Effector memory CD4-positive, alpha-beta T cell (primary cell): ENCODE measurements at regions not wholly inside any gene's neighbourhood (a gene's known extent, or its start where the extent isn't known, plus 50 kb on each side); places are given as distances from the start of the nearest gene placed in this dataset.

Experiments
- DNase-seq, 3 donors: peaks; one replicate each; pipeline ENCODE4 v3.0.0-alpha.2; 2020
- H3K27ac ChIP-seq: 2 replicates; pipeline ENCODE4 v1.7.0; 2013; ENCODE audit warnings: mild to moderate bottlenecking, low read length, moderate library complexity; ENCODE audit not compliant: insufficient read depth, poor library complexity, severe bottlenecking
- H3K27me3 ChIP-seq: replicated peaks from 2 replicates; pipeline ENCODE4 v1.7.0; 2013; ENCODE audit warnings: mild to moderate bottlenecking, low read length; ENCODE audit not compliant: insufficient read depth, control insufficient read depth, poor library complexity, severe bottlenecking
- H3K36me3 ChIP-seq: 2 replicates; pipeline ENCODE4 v1.7.0; 2013; ENCODE audit warnings: mild to moderate bottlenecking, low read length, moderate library complexity; ENCODE audit not compliant: control insufficient read depth, insufficient read depth
- H3K4me1 ChIP-seq: 2 replicates; pipeline ENCODE4 v1.7.0; 2013; ENCODE audit warnings: low read length, mild to moderate bottlenecking; ENCODE audit not compliant: control insufficient read depth, insufficient read depth, poor library complexity, severe bottlenecking
- H3K4me3 ChIP-seq: 2 replicates; pipeline ENCODE4 v1.7.0; 2013; ENCODE audit warnings: low read length, low read depth, mild to moderate bottlenecking; ENCODE audit not compliant: insufficient read depth, poor library complexity, severe bottlenecking
- H3K9me3 ChIP-seq: 2 replicates; pipeline ENCODE4 v1.7.0; 2013; ENCODE audit warnings: mild to moderate bottlenecking, low read length, moderate library complexity; ENCODE audit not compliant: control insufficient read depth

DNA sequence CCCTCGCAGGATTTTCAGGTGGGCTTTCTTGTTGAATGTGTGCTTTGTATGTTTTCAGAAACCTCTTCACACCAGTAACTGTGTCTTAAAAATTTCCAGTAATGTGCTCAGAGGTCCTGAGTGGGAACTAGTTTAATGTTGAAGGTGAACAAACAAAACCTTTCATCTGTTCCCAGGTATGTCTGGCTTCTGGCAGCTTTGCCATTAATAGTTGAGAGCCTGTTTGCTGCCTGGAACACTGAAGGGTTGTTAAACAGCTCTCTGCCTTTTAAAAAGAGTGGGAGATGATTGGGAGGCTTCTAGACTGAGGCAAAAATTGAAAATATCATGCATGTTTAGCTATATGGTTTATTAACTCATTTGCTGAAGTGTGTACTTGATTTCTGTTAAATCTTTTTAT lies 161.2 kb upstream of the AGTR2 start:
- no peak for DNase-seq
- no peaks in the 10 kb centered on the region for H3K9me3 ChIP-seq
- no peaks in the 10 kb centered on the region for H3K36me3 ChIP-seq
- no peaks in the 10 kb centered on the region for H3K4me1 ChIP-seq
- no peak overlapping the region for H3K4me3 ChIP-seq
- no peak overlapping the region for H3K27ac ChIP-seq
- H3K27me3 ChIP-seq, result no peaks in the 10 kb centered on the region

DNA sequence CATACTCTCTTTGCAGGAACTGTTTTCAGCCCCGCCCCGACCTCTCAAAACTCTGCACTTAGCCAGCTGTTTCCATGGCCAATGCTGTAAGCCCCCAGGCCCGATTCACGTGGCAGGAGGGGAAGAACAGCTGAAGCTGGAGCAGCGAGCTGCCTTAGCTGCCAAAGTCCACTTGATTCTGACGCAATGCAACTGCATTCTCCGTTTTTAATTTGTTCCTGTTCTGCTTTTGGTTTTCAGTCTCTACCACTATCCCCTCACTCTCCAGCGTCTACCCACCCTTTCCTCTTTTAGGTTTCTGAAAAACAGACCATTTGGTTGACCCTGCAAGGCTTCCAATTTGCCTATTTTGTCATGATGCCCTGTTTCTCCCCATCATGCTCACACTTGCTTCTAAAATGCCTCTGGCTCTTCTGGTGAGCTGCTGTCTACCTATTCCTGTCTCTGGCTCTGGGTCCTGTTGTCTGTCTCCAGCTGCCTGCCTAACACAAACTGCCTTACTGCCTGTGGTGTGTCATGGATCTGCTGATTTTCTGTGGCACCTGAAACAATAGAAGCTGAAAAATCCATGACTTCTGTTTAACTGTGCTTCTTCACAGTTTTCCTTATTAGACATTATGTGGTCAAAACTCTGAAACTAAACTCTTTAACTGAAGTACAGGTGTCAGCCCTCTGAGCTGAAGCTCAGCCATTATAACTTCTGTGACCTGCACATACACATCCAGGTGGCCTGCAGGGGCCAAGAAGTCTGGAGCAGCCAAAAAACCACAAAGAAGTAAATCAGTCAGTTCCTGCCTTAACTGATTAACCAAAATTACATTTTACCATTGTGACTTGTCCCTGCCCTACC lies 160.5 kb upstream of the AGTR2 start:
- Histone ChIP-seq H3K4me3 (no peak overlapping the region), H3K27me3 (no peaks in the 10 kb centered on the region), H3K27ac (no peak overlapping the region), H3K4me1 (no peaks in the 10 kb centered on the region), H3K36me3 (no peaks in the 10 kb centered on the region), H3K9me3 (no peaks in the 10 kb centered on the region)
- no peak for DNase-seq

DNA sequence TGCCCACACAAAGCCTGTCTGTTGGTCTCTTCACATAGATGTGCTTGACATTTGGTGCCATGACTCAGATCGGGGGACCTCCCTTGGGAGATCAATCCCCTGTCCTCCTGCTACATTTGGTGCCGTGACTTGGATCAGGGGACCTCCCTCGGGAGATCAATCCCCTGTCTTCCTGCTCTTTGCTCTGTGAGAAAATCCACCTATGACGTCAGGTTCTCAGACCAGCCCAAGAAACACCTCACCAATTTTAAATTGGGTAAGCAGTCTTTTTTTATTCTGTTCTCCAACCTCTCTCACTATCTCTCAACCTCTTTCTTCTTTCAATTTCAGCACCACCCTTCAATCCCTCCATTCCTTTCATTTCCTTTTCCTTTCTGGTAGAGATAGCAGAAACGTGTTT lies 159.6 kb upstream of the AGTR2 start:
- no peaks in the 10 kb centered on the region for H3K27me3 ChIP-seq
- H3K4me3 ChIP-seq, result no peak overlapping the region
- H3K36me3 ChIP-seq, result no peaks in the 10 kb centered on the region
- no peaks in the 10 kb centered on the region for H3K9me3 ChIP-seq
- H3K27ac ChIP-seq, result no peak overlapping the region
- H3K4me1 ChIP-seq, result no peaks in the 10 kb centered on the region
- DNase-seq, result no peak

DNA sequence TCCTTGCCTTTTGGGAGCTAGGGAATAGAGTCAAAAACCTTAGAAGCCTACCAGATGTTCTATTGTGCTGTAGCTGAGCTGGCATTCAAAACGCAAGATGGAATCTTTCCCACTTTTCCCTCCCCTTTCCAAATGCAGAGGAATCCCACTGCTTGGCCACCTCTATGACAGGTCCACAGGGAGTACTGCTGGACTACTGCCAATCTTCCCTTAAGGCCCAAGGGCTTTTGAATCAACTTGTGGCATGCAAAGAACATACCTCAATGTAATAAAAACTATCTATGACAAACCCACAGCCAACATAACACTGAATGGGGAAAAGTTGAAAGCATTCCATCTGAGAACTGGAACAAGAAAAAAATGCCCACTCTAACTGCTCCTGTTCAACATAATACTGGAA lies 139.2 kb upstream of the AGTR2 start:
- Histone ChIP-seq H3K36me3 (no peaks in the 10 kb centered on the region), H3K4me1 (no peaks in the 10 kb centered on the region), H3K9me3 (no peaks in the 10 kb centered on the region), H3K4me3 (no peak overlapping the region), H3K27me3 (no peaks in the 10 kb centered on the region), H3K27ac (no peak overlapping the region)
- DNase-seq, result no peak
